NCI-H146 treated with DMSO at 0.1 percent for 48 hours (cell line): ENCODE measurements at regions not wholly inside any gene's neighbourhood (a gene's known extent, or its start where the extent isn't known, plus 50 kb on each side); places are given as distances from the start of the nearest gene placed in this dataset.
A peak's percentile ranks its signal among the peaks of the same experiment; 100 is the strongest.
"Not testable (repeated sequence)": the region's sequence is repeated elsewhere in the genome, so short reads cannot be mapped to it uniquely, and the experiment has no call there.

Experiments
- DNase-seq: peaks from one replicate; lab custom pipeline; 2025; ENCODE audit not compliant: unreplicated experiment; lab: John Stamatoyannopoulos, UW

- DNase-seq: no peak
These were observed 56.3 kb downstream of the FOXI3 start for GRCh38 chr2:88396209-88396608.

- DNase-seq: no peak
These were observed 74.9 kb downstream of the FOXI3 start for GRCh38 chr2:88377641-88377991.

- DNase-seq: no peak
These were observed 80.5 kb downstream of the FOXI3 start for GRCh38 chr2:88372042-88372441.

- not testable (repeated sequence) for DNase-seq
These were observed 87.1 kb downstream of the FOXI3 start for GRCh38 chr2:88365408-88365807.

DNA sequence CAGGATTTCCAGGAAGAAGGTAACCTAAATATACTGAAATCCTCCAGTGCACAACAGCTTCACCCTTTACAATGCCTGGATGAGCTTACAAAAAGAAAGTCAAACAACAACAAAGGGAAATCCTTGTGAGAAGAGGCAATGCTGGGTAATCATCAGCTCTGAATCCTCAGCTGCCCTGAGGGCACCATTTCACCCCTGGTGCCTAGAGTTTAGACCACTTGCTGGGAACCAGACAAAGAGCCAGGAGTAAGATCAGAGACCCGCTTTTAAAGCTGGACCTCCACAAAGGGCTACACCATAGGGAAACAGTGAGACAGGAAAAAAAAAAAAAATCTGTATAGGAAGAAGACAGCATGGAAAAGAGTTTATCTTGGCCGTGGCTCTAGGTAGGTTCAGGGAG, 97.0 kb downstream of the FOXI3 start:
- peak; percentile 76 for DNase-seq

DNA sequence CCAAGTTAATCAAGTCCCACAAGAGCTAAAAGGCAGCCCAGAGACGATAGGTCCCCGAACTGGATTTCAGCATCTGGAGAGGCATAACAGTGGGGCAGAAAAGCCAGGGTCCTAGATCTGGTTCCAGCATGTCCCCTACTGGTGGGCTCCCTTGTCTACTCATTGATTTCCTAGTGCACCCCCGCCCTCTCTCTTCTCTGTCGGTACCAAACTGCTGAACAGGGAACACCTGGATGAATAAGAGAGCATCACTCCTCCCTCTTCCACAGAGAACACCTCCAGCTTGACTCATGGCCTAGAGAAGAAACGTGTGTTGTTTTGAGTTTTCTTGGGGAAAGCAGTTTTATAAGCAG, 101.3 kb downstream of the FOXI3 start:
- no peak for DNase-seq

GRCh38 chr2:88350331-88351248, 101.9 kb downstream of the FOXI3 start:
- no peak for DNase-seq

GRCh38 chr2:88345842-88346241, 106.7 kb downstream of the FOXI3 start:
- DNase-seq: no peak

DNA sequence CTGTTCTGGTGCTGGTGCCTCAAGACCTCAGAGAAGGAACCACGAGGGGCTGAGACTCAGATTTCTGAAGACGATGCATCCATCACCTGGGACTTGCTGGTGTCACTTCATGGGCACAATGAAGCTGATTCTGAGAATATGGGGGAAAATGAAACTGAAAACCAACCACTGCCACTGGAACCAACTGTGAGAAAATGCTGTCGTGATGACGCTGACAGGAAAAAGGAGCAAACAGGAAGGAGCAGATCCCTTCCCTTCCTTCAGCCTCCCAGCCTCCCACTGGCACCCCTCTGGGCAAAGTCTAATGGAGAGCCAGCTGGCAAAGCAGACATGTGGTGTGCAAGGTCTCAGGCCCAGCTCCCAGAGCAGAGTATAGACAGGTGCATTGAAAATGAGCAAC, 109.7 kb downstream of the FOXI3 start:
- DNase-seq: no peak

DNA sequence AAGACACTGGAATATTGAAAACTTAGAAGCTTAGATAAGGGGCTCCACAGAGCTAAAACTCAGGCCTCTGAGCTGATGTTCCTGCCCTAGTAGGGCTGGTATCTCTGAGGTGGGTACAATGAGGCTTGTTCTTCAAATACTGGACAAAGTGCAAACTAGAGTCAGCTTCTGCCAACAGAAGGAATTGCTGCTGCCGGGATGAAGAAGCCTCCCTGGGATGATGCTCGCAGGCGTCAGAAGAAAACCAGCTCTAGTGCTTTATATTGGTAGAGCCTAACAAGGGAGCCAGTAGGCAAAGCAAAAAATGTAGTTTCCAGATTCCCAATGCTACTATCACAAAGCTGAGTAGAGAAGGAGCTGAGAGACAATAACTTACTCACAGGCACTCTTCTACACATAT, 118.1 kb downstream of the FOXI3 start:
- no peak for DNase-seq

GRCh38 chr2:88331239-88331638, 121.3 kb downstream of the FOXI3 start:
- no peak for DNase-seq

- peak; percentile 91 for DNase-seq
These were observed 122.5 kb downstream of the FOXI3 start for GRCh38 chr2:88329815-88330603.

- DNase-seq: no peak
These were observed 130.8 kb downstream of the FOXI3 start for GRCh38 chr2:88321449-88322248.

DNA sequence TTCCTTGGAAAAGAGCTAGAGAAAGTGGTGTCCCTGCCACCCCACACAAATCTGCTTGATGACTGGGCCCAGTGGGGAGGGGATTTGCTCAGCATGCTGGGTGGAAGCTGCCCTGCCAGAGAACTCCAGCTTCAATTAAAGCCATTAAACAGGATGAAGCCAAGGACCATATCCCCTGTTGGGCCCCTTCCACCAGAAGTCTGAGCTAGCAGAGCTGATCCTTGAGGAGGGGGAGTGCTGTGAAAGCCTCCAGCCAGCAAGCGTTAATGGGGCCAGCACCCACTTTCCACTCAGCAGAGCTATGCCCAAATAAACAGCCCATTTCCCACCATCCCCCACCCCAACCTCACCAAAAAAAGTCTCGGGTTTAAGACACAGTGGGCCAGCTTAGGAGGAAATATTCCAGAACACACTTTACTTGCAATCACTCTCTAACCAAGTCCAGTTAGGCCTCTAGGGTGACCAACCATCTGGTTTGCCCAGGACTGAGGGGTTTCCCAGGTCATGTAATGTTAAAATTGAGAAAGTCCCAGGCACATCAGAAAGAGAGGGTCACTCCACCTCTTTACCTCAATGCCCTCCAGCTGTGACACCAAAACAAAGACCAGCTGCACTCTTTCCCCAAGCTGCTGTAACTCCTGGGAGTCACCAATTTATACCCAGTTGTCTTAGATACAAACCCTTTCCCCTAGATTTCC, 132.3 kb downstream of the FOXI3 start:
- no peak for DNase-seq

DNA sequence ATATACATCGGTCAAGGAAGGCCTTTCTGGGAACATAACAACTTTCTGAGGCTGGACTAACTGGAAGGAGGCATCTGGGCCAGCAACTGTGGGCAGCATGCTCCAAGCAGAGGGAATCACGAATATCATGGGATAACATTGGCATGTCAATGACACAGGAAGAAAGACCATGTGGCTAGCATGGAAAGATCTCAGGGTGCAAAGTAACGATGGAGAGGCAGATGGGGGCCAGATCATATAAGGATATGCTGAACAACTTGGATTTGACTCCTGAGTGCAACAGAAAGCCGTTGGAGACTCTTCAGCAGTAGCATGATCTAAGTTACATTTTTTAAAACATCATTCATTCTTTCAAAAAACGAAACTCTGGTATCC, 133.6 kb downstream of the FOXI3 start:
- DNase-seq: no peak

- DNase-seq: no peak
These were observed 134.2 kb downstream of the FOXI3 start for GRCh38 chr2:88318071-88318955.

DNA sequence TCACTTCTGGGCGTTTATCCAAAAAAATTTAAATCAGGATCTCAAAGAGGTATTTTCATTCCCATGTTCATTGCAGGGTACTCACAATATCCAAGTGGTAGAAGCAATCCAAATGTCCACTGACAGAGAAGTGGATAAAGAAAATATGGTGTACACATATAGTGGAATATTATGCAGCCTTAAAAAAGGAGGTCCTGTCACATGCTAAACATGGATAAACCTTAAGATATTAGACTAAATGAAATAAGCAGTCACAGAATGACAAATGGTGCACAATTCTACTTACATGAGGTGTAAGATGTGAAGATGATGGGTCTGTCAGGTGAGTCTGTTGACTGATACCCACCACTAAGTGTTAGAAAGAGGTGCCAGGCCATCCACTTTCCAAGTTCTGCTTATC, 140.6 kb downstream of the THNSL2 start:
- DNase-seq: no peak

DNA sequence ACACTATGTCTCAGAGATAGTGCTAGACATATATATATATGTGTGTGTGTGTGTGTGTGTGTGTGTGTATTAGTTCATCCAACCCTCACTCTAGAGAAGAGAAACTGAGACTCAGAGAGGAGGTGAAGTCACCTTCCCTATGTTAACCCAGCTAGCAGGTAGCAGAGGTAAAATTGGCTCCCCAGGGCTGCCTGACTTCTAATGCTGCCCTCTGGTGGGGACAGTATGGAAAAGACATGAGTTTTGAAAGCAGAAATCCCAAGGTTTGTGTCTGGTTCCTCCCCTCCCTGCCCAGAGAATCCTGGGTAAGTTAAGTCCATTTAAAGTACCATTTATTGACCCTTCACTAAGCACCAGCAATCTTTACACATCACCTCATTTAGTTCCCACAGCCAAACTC, 137.7 kb downstream of the THNSL2 start:
- DNase-seq: no peak

DNA sequence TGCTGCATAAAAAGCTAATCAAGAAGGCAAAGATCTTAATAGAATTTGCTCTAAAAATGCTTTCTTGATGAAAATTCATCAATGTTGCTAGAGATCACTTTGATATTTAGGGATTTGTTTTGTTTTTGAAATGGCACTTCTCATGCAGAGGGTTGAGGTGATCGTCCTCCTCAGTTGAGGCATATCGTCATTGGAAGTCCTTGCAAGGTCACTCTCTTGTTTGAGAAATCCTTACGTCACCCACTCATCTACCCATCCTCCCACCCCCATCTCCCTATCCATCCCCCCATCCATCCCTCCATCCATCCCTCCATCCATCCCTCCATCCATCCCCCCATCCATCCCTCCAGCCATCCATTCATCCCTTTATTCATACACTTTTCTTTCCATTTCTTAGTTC, 133.7 kb downstream of the THNSL2 start:
- no peak for DNase-seq

GRCh38 chr2:88296247-88296646, 126.1 kb downstream of the THNSL2 start:
- DNase-seq: no peak
